Right cardiac atrium (tissue), 5 donors: ENCODE measurements at regions not wholly inside any gene's neighbourhood (a gene's known extent, or its start where the extent isn't known, plus 50 kb on each side); places are given as distances from the start of the nearest gene placed in this dataset.

Experiments used
- ATAC-seq, 2 donors: fragments of 200-7000 bp; cut with Tn5 transposase; one replicate each; pipeline versions ENCODE4 v1.8.0 to v1.9.1; 2020; ENCODE audit warnings: moderate library complexity in 2 of 2, mild to moderate bottlenecking in 1 of 2
- DNase-seq, 3 donors: peaks; one replicate each; pipeline ENCODE4 v3.0.0-alpha.2; 2020
- H3K27ac ChIP-seq: one replicate; pipeline ENCODE4 v1.5.1; 2013; ENCODE audit warnings: mild to moderate bottlenecking, low read length, control low read depth, moderate library complexity
- H3K27me3 ChIP-seq: one replicate; pipeline ENCODE4 v1.6.1; 2013; ENCODE audit not compliant: control insufficient read depth, insufficient read depth
- H3K4me1 ChIP-seq: one replicate; pipeline ENCODE4 v1.6.1; 2013; ENCODE audit warnings: low read length; ENCODE audit not compliant: control insufficient read depth, insufficient read depth
- H3K4me3 ChIP-seq: one replicate; pipeline ENCODE4 v1.5.1; 2013; ENCODE audit warnings: low read length, control low read depth
- H3K9me3 ChIP-seq: one replicate; pipeline ENCODE4 v1.6.1; 2013; ENCODE audit warnings: low read length; ENCODE audit not compliant: control insufficient read depth
- WGBS: extraction: QIAGEN DNeasy Blood & Tissue Kit; methylation state at CpG from one replicate; pipeline ENCODE4 v1.1.7; 2013; 5-methylcytosine and 5-hydroxymethylcytosine counted together
- intact Hi-C, 4 donors: fragments of 100-400 bp; cut with DNase I; formaldehyde crosslinking; loops; one replicate each; pipeline versions ENCODE4 v1.11.0 to v1.14.0; 2022 to 2023
- donor health status: healthy with polysubstance abuse.
- donor health status: DM: no; HTN: yes; CAD: no.
- donor health status: DM: no; HTN: no; CAD: no.
- donor health status: DM: no; HTN: yes; CAD: no; lungs with severe emphysema.
- donor health status: DM: yes; HTN: yes; CAD: no.

DNA sequence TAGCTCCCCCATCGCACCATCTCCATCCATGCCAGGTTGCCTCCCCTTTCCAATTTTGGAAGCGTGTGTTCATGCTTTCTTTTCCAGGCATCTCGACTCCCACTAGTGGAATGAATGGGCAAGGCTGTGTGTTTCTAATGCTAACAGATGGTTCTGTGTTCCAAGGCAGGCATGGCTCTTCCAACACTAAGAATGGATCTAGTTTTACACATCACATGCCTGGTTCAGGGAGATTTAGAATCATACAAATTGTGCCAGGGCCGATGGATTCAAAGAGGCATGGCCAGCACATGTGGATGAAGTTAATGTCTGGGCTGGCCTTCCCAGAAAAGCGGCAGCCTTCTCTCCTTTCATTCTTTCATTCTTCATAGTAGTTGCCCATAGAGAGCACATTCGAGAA lies 438.7 kb downstream of the PRDM2 start:
- peak in 1 of 3 donors; percentile 20 for DNase-seq
- Histone ChIP-seq H3K27me3 (no peaks in the 10 kb centered on the region), H3K27ac (no peak overlapping the region), H3K4me3 (no peak overlapping the region), H3K4me1 (peaks cover 7% of the 10 kb centered on the region), H3K9me3 (no peaks in the 10 kb centered on the region)
- peak in 1 of 2 donors; percentile 41 for ATAC-seq
- intact Hi-C loops = no loop called here
- WGBS = 59% methylated on average over 6 of the region's 6 CpGs

DNA sequence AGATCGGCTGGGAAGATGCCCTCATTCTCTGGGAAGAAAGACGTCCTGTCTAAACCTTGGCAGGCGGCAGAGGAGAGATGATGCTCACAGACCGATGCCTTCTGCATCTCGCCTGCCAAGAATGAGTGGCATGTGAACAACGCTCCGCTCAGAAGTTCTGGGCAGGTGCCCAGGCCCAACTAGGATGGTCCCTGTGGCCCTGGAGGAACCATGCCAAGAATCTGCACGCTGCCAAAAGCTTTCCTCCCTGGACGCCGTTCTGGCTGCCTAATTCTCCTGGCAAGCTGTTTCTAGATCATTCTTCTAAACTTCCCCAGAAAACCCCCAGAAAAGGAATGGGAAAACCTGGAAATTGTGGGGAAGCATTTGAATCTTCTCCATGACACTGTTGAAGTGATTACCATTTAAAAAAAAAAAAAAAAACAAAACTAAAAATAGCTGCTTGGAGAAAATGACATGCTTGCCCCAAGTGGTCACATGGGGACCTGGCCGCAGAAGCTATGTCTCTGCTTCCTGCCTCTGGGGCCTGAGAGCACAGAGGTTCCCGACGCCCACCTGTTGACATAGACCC lies 440.9 kb downstream of the PRDM2 start:
- intact Hi-C loops = no loop called here
- H3K27ac ChIP-seq = no peak overlapping the region
- H3K4me3 ChIP-seq = no peak overlapping the region
- peaks cover 7% of the 10 kb centered on the region for H3K4me1 ChIP-seq
- 30% methylated on average over 13 of the region's 13 CpGs for WGBS
- peak; percentile 78 to 91 (median 88) for DNase-seq
- H3K27me3 ChIP-seq = no peaks in the 10 kb centered on the region
- ATAC-seq = peak; percentile 82 to 85
- H3K9me3 ChIP-seq = no peaks in the 10 kb centered on the region

DNA sequence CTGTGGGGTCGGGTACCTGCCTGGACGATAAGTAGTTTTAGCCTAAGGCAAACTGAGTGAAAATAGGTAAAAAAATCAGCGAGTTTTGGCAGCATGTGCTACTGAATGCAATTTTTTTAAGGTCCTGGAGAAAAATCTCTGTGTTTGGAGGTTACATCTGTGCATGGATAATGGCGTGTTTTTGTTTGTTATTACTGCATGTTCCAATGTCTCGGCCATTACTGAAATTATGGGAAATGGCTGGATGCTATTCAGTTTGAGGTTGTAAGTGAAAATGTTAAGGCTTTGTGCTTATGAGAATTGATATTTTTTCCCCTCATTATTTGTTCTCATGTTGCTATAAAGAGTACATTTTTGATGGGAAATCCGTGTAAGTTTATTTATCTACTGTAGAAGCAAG lies 441.7 kb downstream of the PRDM2 start:
- Histone ChIP-seq H3K9me3 (no peaks in the 10 kb centered on the region), H3K27me3 (no peaks in the 10 kb centered on the region), H3K27ac (no peak overlapping the region), H3K4me1 (peaks cover 7% of the 10 kb centered on the region), H3K4me3 (no peak overlapping the region)
- DNase-seq (no peak), ATAC-seq (no peak)
- intact Hi-C loops = no loop called here
- WGBS = 76% methylated on average over 6 of the region's 6 CpGs

DNA sequence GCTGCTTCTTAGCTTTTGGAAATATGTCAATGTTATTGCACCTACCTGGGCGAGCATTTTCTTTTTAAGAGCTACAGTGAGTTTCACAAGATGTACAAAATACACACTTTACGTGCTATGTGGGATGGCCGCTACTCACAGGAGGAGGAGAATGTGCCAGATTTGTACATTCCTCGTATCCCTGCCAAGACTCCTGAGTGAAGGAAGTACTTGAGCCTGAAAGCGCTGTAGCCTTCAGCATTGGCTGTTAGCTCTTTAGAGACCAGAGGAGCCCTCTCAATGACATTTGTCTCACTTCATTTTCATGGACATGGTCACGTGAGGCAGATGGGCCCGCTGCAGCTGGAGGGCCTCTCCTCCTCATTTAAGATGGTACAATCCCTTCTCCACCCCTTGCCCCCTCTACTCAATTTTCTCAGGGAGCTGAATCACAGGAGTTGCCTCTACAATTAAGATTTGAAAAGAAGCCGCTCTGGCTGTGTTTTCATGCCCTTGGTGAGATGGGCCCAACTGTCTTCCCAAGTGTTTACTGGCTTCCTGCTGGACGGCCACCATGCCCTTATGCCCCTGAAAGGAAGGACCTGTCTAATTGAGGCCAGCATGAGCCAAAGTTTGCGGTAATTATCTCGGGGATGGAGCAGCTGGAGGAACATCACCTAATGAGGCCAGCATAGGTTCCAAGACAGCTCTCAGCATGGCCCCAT lies 442.6 kb downstream of the PRDM2 start:
- Histone ChIP-seq H3K27me3 (no peaks in the 10 kb centered on the region), H3K4me3 (no peak overlapping the region), H3K27ac (no peak overlapping the region), H3K9me3 (no peaks in the 10 kb centered on the region), H3K4me1 (peaks cover 7% of the 10 kb centered on the region)
- ATAC-seq (peak; percentile 45 to 48), DNase-seq (peak in 1 of 3 donors; percentile 47)
- intact Hi-C loops = no loop called here
- 57% methylated on average over 11 of the region's 11 CpGs for WGBS

DNA sequence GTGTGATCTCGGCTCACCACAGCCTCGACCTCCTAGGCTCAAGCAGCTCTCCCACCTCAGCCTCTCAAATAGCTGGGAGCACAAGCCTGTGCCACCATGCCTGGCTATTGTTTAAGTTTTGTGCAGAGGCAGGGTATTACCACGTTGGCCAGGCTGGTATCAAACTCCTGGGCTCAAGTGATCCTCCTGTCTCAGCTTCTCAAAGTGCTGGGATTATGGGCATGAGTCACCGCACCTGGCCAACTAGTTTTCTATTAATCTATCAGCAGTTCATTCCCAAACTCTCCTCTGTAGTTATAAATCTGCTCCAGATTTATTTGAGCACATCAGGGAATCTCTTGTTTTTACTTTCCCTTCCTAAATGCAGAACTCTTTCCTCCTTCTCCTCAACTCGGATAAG lies 443.8 kb downstream of the PRDM2 start:
- no peak for DNase-seq
- Histone ChIP-seq H3K4me3 (no peak overlapping the region), H3K4me1 (peaks cover 7% of the 10 kb centered on the region), H3K27me3 (no peaks in the 10 kb centered on the region), H3K27ac (no peak overlapping the region), H3K9me3 (no peaks in the 10 kb centered on the region)
- WGBS = 80% methylated on average over 5 of the region's 5 CpGs
- no peak for ATAC-seq
- intact Hi-C loops = no loop called here

DNA sequence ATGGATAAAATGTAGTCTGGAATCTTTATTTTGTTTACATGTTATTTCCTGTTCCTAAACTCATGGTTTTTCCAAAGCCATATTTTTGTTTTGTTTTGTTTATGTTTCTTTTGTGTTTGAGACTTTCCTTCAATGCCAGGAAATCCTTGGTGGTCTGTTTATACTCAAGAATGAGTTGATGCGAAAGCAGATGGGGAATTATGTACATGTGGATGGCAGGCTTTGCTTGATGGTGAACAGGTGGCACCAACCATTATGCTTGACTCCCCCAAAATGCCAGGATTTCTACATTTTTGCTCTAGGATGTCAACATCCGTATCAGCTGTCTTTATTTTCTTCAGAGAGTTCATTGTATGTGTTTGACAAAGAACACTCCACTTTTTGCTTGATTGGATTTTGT lies 448.5 kb downstream of the PRDM2 start:
- no peak for ATAC-seq
- no peak overlapping the region for H3K4me3 ChIP-seq
- 79% methylated on average over 2 of the region's 2 CpGs for WGBS
- no peaks in the 10 kb centered on the region for H3K9me3 ChIP-seq
- H3K27ac ChIP-seq = no peak overlapping the region
- intact Hi-C loops = no loop called here
- H3K27me3 ChIP-seq = no peaks in the 10 kb centered on the region
- H3K4me1 ChIP-seq = no peaks in the 10 kb centered on the region
- no peak for DNase-seq

DNA sequence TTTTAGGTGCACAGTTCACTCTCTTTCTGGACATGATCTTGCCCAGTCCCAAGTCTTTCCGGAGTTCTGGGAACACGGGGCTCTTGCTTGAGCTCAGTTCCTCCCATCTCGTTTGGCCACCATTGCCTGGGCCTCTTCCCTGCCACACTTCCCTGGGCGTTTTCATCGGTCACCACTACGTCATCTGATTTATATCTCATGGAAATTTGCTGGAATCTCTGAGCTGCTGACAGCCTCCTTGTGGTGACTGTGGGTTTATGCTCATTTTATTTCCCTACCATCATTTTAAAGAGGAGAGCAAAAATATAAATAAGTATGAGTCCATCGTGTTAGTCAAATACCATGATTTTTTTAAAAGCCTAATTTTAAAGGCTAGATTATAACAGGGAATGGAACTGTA lies 449.1 kb upstream of the KAZN start:
- intact Hi-C loops = no loop called here

DNA sequence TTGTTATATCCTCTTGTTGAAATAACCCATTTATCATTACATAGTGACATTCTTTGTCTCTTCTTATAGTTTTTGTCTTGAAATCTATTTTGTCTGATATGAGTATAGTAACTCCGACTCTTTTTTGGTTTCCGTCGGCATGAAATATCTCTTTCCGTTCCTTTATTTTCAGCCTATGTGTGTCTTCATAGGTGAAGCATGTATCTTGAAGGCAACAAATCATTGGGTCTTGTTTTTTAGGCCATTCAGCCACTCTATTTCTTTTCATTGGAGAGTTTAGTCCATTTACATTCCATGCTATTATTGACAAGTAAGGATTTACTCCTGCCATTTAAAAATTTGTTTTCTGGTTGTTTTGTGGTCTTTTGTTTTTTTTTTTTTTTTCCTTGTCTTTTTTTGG lies 441.9 kb upstream of the KAZN start:
- Histone ChIP-seq H3K4me3 (no peak overlapping the region), H3K4me1 (no peaks in the 10 kb centered on the region), H3K9me3 (no peaks in the 10 kb centered on the region), H3K27ac (no peak overlapping the region), H3K27me3 (no peaks in the 10 kb centered on the region)
- 95% methylated on average over 4 of the region's 4 CpGs for WGBS
- no peak for DNase-seq
- ATAC-seq = no peak
- intact Hi-C loops = no loop called here

More for the DNA sequence above, 449.1 kb upstream of the KAZN start:
- ATAC-seq = no peak
- Histone ChIP-seq H3K9me3 (no peaks in the 10 kb centered on the region), H3K4me1 (no peaks in the 10 kb centered on the region), H3K27ac (no peak overlapping the region), H3K4me3 (no peak overlapping the region), H3K27me3 (no peaks in the 10 kb centered on the region)
- 74% methylated on average over 7 of the region's 7 CpGs for WGBS
- no peak for DNase-seq

DNA sequence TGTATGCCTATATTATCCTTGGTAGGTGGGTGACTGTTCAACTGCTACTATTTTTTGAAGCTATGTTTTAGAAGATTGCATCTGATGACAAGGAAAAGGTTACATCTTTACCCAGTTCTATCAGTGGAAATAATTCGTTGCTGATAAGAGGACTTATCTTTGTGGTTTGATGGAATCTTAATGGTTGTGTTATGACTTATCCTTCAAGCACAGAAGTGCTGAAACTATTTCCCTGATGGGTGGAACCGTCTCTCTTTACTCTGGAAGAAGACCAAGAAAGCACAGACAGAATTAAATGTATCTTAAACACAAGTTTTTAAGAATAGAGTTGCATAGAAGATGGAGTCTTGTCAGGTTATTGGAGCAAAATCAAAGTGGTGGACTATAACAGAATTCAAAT lies 437.7 kb upstream of the KAZN start:
- no peaks in the 10 kb centered on the region for H3K4me1 ChIP-seq
- ATAC-seq (no peak), DNase-seq (no peak)
- WGBS = 23% methylated on average over 2 of the region's 2 CpGs
- H3K27ac ChIP-seq = no peak overlapping the region
- intact Hi-C loops = no loop called here
- H3K27me3 ChIP-seq = no peaks in the 10 kb centered on the region
- H3K4me3 ChIP-seq = no peak overlapping the region
- no peaks in the 10 kb centered on the region for H3K9me3 ChIP-seq

DNA sequence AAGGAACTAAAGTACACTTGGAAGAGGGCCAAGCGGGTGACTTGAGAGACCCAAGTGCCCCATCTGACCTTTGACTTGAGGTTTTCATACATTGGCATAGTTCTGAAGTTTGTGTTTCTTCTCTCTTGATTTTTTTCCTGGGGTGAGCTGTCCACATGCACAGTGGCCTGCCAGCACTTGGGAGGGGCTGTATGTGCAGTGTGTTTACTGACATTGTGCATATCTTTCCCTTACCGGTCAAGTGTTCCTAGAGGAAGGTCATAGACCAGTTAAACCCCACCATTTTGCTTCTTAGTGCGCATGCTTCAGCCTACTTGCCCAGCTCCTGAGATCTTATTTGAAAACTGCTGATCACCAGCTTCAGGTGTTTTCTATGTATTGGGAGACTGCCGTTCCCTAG lies 435.2 kb upstream of the KAZN start:
- WGBS = 90% methylated on average over 4 of the region's 4 CpGs
- Histone ChIP-seq H3K9me3 (no peaks in the 10 kb centered on the region), H3K27me3 (no peaks in the 10 kb centered on the region), H3K27ac (no peak overlapping the region), H3K4me3 (no peak overlapping the region), H3K4me1 (no peaks in the 10 kb centered on the region)
- ATAC-seq = no peak
- intact Hi-C loops = no loop called here
- no peak for DNase-seq

DNA sequence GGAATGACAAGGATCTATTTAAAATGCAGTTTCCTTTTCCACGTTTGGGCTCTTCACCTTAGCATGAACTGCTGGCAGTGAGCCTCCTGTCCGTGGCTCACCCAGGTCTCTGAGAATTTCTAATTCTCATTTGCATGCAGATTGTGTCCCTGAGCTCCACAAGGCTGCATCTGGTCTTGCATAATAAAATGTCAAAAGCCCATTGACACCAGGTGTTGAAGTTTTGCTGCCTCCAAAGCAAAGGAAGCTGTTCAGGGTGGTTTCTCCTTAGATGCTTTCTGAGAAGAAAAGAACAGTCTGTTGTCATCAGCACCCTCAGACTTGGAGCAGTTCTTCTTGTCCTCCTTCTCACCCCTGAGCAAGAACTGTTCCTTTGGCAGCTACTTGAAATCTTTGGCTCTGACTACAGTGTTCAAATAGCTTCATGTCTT lies 433.1 kb upstream of the KAZN start:
- Histone ChIP-seq H3K27ac (no peak overlapping the region), H3K4me1 (no peaks in the 10 kb centered on the region), H3K4me3 (no peak overlapping the region), H3K27me3 (no peaks in the 10 kb centered on the region), H3K9me3 (no peaks in the 10 kb centered on the region)
- no peak for DNase-seq
- intact Hi-C loops = no loop called here
- WGBS = 14% methylated on average over 2 of the region's 2 CpGs
- ATAC-seq = peak; percentile 26 to 29
